WTC11 (cell line): ENCODE measurements at regions not wholly inside any gene's neighbourhood (a gene's known extent, or its start where the extent isn't known, plus 50 kb on each side); places are given as distances from the start of the nearest gene placed in this dataset.

Source experiments
- ATAC-seq: fragments of 200-7000 bp; cut with Tn5 transposase; 2 replicates; pipeline ENCODE4 v1.10.0; 2021; ENCODE audit warnings: mild to moderate bottlenecking, moderate library complexity
- CTCF ChIA-PET: fragments of 300-600 bp; sonication (Branson Sonifier 250); formaldehyde crosslinking; loops from one replicate; lab custom pipeline; 2021; ENCODE audit warnings: antibody characterized with exemption; lab: Charles Lee
- POLR2A ChIA-PET: fragments of 350-600 bp; sonication (Branson Sonifier 250); formaldehyde crosslinking; loops from one replicate; lab custom pipeline; 2021; ENCODE audit warnings: antibody characterized with exemption; lab: Charles Lee
- DNase-seq: peaks from one replicate; pipeline ENCODE4 v3.0.0; 2021; ENCODE audit warnings: low spot score
- H3K27ac Mint-ChIP-seq: 2 replicates; pipeline ENCODE4 v1.8.0; 2021; ENCODE audit warnings: mixed read lengths
- H3K27me3 Mint-ChIP-seq: 2 replicates; pipeline ENCODE4 v1.8.0; 2021; ENCODE audit warnings: low read depth, mild to moderate bottlenecking, moderate library complexity, mixed read lengths
- H3K36me3 Mint-ChIP-seq: 2 replicates; pipeline ENCODE4 v1.8.0; 2021; ENCODE audit warnings: mixed read lengths
- H3K4me1 Mint-ChIP-seq: 2 replicates; pipeline ENCODE4 v1.8.0; 2022; ENCODE audit warnings: mixed read lengths
- H3K4me3 Mint-ChIP-seq: 2 replicates; pipeline ENCODE4 v1.8.0; 2021; ENCODE audit warnings: mild to moderate bottlenecking, moderate library complexity, mixed read lengths
- H3K9me3 Mint-ChIP-seq: 2 replicates; pipeline ENCODE4 v1.8.0; 2021; ENCODE audit warnings: mixed read lengths
- ATF3 ChIP-seq: sonication (generic); formaldehyde crosslinking; conservative IDR thresholded peaks from 2 replicates; pipeline ENCODE4 v1.8.1; 2022; ENCODE audit warnings: mild to moderate bottlenecking, missing genetic modification reagents
- CDX4 ChIP-seq: fragments of 250-450 bp; sonication (Bioruptor Pico); IDR thresholded peaks from 2 replicates; pipeline ENCODE4 v1.9.0; 2021; ENCODE audit warnings: moderate library complexity, mild to moderate bottlenecking, inconsistent platforms, borderline replicate concordance
- CREM ChIP-seq: sonication (generic); formaldehyde crosslinking; IDR thresholded peaks from 2 replicates; pipeline ENCODE4 v1.8.1; 2022; ENCODE audit warnings: mild to moderate bottlenecking, missing genetic modification reagents, moderate library complexity
- EMX1 ChIP-seq: fragments of 250-450 bp; sonication (Bioruptor Pico); IDR thresholded peaks from 2 replicates; pipeline ENCODE4 v1.8.0; 2021; ENCODE audit warnings: mild to moderate bottlenecking
- ETV6 ChIP-seq: sonication (generic); formaldehyde crosslinking; IDR thresholded peaks from 2 replicates; pipeline ENCODE4 v1.8.1; 2022; ENCODE audit warnings: mild to moderate bottlenecking, missing genetic modification reagents
- FOXK1 ChIP-seq: sonication (generic); formaldehyde crosslinking; IDR thresholded peaks from 2 replicates; pipeline ENCODE4 v1.8.0; 2022; ENCODE audit warnings: mild to moderate bottlenecking, moderate library complexity, missing genetic modification reagents
- HMGA2 ChIP-seq: fragments of 250-450 bp; sonication (Bioruptor Pico); IDR thresholded peaks from 2 replicates; pipeline ENCODE4 v1.4.0; 2021; ENCODE audit warnings: mild to moderate bottlenecking, moderate library complexity
- HMGXB4 ChIP-seq: sonication (generic); formaldehyde crosslinking; IDR thresholded peaks from 2 replicates; pipeline ENCODE4 v1.8.1; 2023; ENCODE audit warnings: mild to moderate bottlenecking, moderate library complexity, missing genetic modification reagents
- IRF1 ChIP-seq: sonication (generic); formaldehyde crosslinking; IDR thresholded peaks from 2 replicates; pipeline ENCODE4 v1.8.0; 2023; ENCODE audit warnings: missing genetic modification reagents
- IRF2 ChIP-seq: sonication (generic); formaldehyde crosslinking; IDR thresholded peaks from 2 replicates; pipeline ENCODE4 v1.8.0; 2022; ENCODE audit warnings: low read depth, missing genetic modification reagents, borderline replicate concordance
- JUN ChIP-seq: sonication (generic); formaldehyde crosslinking; IDR thresholded peaks from 2 replicates; pipeline ENCODE4 v1.8.0; 2023; ENCODE audit warnings: mild to moderate bottlenecking, missing genetic modification reagents
- KAT7 ChIP-seq: sonication (generic); formaldehyde crosslinking; IDR thresholded peaks from 2 replicates; pipeline ENCODE4 v1.8.1; 2023; ENCODE audit warnings: missing genetic modification reagents, mild to moderate bottlenecking, borderline replicate concordance
- MXD4 ChIP-seq: fragments of 250-450 bp; sonication (Bioruptor Pico); IDR thresholded peaks from 2 replicates; pipeline ENCODE4 v1.8.0; 2021; ENCODE audit warnings: mild to moderate bottlenecking, moderate library complexity, borderline replicate concordance
- MYBL2 ChIP-seq: sonication (generic); formaldehyde crosslinking; IDR thresholded peaks from 2 replicates; pipeline ENCODE4 v1.8.1; 2023; ENCODE audit warnings: mild to moderate bottlenecking, moderate library complexity, missing genetic modification reagents
- PRRX2 ChIP-seq: fragments of 250-450 bp; sonication (Bioruptor Pico); IDR thresholded peaks from 2 replicates; pipeline ENCODE4 v1.8.0; 2021; ENCODE audit warnings: mild to moderate bottlenecking
- RELA ChIP-seq: sonication (generic); formaldehyde crosslinking; IDR thresholded peaks from 2 replicates; pipeline ENCODE4 v1.8.1; 2022; ENCODE audit warnings: missing genetic modification reagents, mild to moderate bottlenecking, borderline replicate concordance
- SMAD3 ChIP-seq: sonication (generic); formaldehyde crosslinking; IDR thresholded peaks from 2 replicates; pipeline ENCODE4 v1.8.0; 2022; ENCODE audit warnings: missing genetic modification reagents, mild to moderate bottlenecking, borderline replicate concordance
- TCF7 ChIP-seq: sonication (generic); formaldehyde crosslinking; IDR thresholded peaks from 2 replicates; pipeline ENCODE4 v1.8.0; 2022; ENCODE audit warnings: mild to moderate bottlenecking, low read depth, missing genetic modification reagents, moderate library complexity
- ZNF138 ChIP-seq: sonication (generic); formaldehyde crosslinking; conservative IDR thresholded peaks from 2 replicates; pipeline ENCODE4 v1.8.1; 2022; ENCODE audit warnings: mild to moderate bottlenecking, moderate library complexity, missing genetic modification reagents
- ZNF263 ChIP-seq: sonication (generic); formaldehyde crosslinking; IDR thresholded peaks from 2 replicates; pipeline ENCODE4 v1.8.1; 2022; ENCODE audit warnings: low read depth, mild to moderate bottlenecking, moderate library complexity, missing genetic modification reagents
- ZNF317 ChIP-seq: sonication (generic); formaldehyde crosslinking; IDR thresholded peaks from 2 replicates; pipeline ENCODE4 v1.8.1; 2023; ENCODE audit warnings: low read depth, mild to moderate bottlenecking, moderate library complexity, missing genetic modification reagents, borderline replicate concordance
- ZNF423 ChIP-seq: fragments of 250-450 bp; sonication (Bioruptor Pico); IDR thresholded peaks from 2 replicates; pipeline ENCODE4 v2.1.2; 2022; ENCODE audit warnings: mild to moderate bottlenecking, moderate library complexity
- ZNF532 ChIP-seq: fragments of 250-450 bp; sonication (Bioruptor Pico); IDR thresholded peaks from 2 replicates; pipeline ENCODE4 v1.9.0; 2021; ENCODE audit warnings: mild to moderate bottlenecking, borderline replicate concordance
- ZNF671 ChIP-seq: fragments of 250-450 bp; sonication (Bioruptor Pico); IDR thresholded peaks from 2 replicates; pipeline ENCODE4 v1.8.0; 2021; ENCODE audit warnings: mild to moderate bottlenecking

- TF ChIP-seq KAT7 (CRISPR knock-in tag) (no peak), CREM (CRISPR knock-in tag) (no peak), HMGXB4 (CRISPR knock-in tag) (no peak), SMAD3 (CRISPR knock-in tag) (no peak)
Measured at GRCh38 chr2:181760521-181760920, 80.2 kb upstream of the NEUROD1 start (continued).

GRCh38 chr2:181761175-181761574 lies 80.9 kb upstream of the NEUROD1 start:
- H3K36me3 Mint-ChIP-seq: no peaks in the 10 kb centered on the region
- no peak overlapping the region for H3K27ac Mint-ChIP-seq
- no peaks in the 10 kb centered on the region for H3K4me1 Mint-ChIP-seq
- DNase-seq: no peak
- ATAC-seq: no peak
- CTCF ChIA-PET: no interaction called here
- H3K9me3 Mint-ChIP-seq: peaks cover 10% of the 10 kb centered on the region
- no peak overlapping the region for H3K4me3 Mint-ChIP-seq
- no peaks in the 10 kb centered on the region for H3K27me3 Mint-ChIP-seq
- POLR2A ChIA-PET: no interaction called here
- no peak for TF ChIP-seq ZNF263 (CRISPR knock-in tag)
- TF ChIP-seq MXD4 (CRISPR knock-in tag): no peak
- no peak for TF ChIP-seq ZNF671 (CRISPR knock-in tag)
- no peak for TF ChIP-seq IRF1
- no peak for TF ChIP-seq ZNF317
- no peak for TF ChIP-seq IRF2 (CRISPR knock-in tag)
- no peak for TF ChIP-seq ETV6
- TF ChIP-seq ZNF532 (CRISPR knock-in tag): no peak
- TF ChIP-seq, all 79 proteins: peak for 0

- Mint-ChIP-seq H3K27ac (no peak overlapping the region), H3K36me3 (no peaks in the 10 kb centered on the region), H3K27me3 (no peaks in the 10 kb centered on the region), H3K9me3 (peaks cover 10% of the 10 kb centered on the region), H3K4me1 (no peaks in the 10 kb centered on the region), H3K4me3 (no peak overlapping the region)
- POLR2A ChIA-PET: no interaction called here
- ATAC-seq: no peak
- TF ChIP-seq ZNF138 (CRISPR knock-in tag) (no peak), CDX4 (no peak), TCF7 (CRISPR knock-in tag) (no peak), EMX1 (CRISPR knock-in tag) (no peak), PRRX2 (CRISPR knock-in tag) (no peak), MYBL2 (CRISPR knock-in tag) (no peak), HMGA2 (CRISPR knock-in tag) (no peak), IRF1 (no peak), RELA (no peak), FOXK1 (CRISPR knock-in tag) (no peak), ZNF423 (no peak), HMGXB4 (CRISPR knock-in tag) (no peak), JUN (CRISPR knock-in tag) (no peak), ATF3 (no peak)
- CTCF ChIA-PET: no interaction called here
- no peak for DNase-seq
Measured at GRCh38 chr2:181762000-181762399, 81.7 kb upstream of the NEUROD1 start.
